Vagina (tissue), 2 donors: ENCODE measurements at regions not wholly inside any gene's neighbourhood (a gene's known extent, or its start where the extent isn't known, plus 50 kb on each side); places are given as distances from the start of the nearest gene placed in this dataset.

Experiments used
- CTCF ChIP-seq, 3 experiments: fragments of 450-650 bp in 2 of 3; fragments of 200-600 bp in 1 of 3; sonication (generic) in 1 of 3; IDR thresholded peaks; one replicate each; pipeline ENCODE4 v1.5.1; 2017 to 2019; ENCODE audit warnings: antibody characterized with exemption in 3 of 3, mild to moderate bottlenecking in 2 of 3, moderate library complexity in 2 of 3
- POLR2A ChIP-seq, 2 donors: fragments of 450-650 bp; IDR thresholded peaks; one replicate each; pipeline ENCODE4 v1.6.1; 2017; ENCODE audit warnings: antibody characterized with exemption in 2 of 2, mild to moderate bottlenecking in 2 of 2, moderate library complexity in 2 of 2
- POLR2AphosphoS5 ChIP-seq, 2 donors: sonication (generic); formaldehyde crosslinking; IDR thresholded peaks; one replicate each; pipeline ENCODE4 v1.9.0; 2017; ENCODE audit warnings: antibody characterized with exemption in 2 of 2, mild to moderate bottlenecking in 2 of 2, low read depth in 1 of 2; ENCODE audit not compliant: insufficient read depth in 1 of 2

- TF ChIP-seq CTCF (IDR thresholded peaks at IDR 0.05): no peak
- no peak for TF ChIP-seq POLR2AphosphoS5 (IDR thresholded peaks at IDR 0.05; ENCODE audit: insufficient read depth in 1 of 2, low read depth in 1 of 2)
- TF ChIP-seq POLR2A (IDR thresholded peaks at IDR 0.05): no peak
Measured at GRCh38 chr3:105930733-105931132, 61.9 kb upstream of the CBLB start.
